GM19372 (cell line): ENCODE measurements at regions not wholly inside any gene's neighbourhood (a gene's known extent, or its start where the extent isn't known, plus 50 kb on each side); places are given as distances from the start of the nearest gene placed in this dataset.

Experiments
- ATAC-seq: cut with Tn5 transposase; IDR thresholded peaks from one replicate; pipeline ENCODE4 v1.9.1; 2021; ENCODE audit warnings: mild to moderate bottlenecking, low read depth, moderate library complexity; ENCODE audit not compliant: unreplicated experiment

GRCh38 chr9:32837551-32838058 lies 54.3 kb downstream of the TMEM215 start:
- ATAC-seq = no peak

- ATAC-seq = peak; percentile 53
Observed at GRCh38 chr9:32839013-32839885, 55.9 kb downstream of the TMEM215 start.

- ATAC-seq = no peak
Observed at GRCh38 chr9:32841314-32841713, 58.0 kb downstream of the TMEM215 start.

- no peak for ATAC-seq
Observed at GRCh38 chr9:32843295-32843694, 60.0 kb downstream of the TMEM215 start.

- ATAC-seq = no peak
Observed at GRCh38 chr9:32844259-32844658, 60.9 kb downstream of the TMEM215 start.

- no peak for ATAC-seq
Observed at GRCh38 chr9:32854271-32854670, 70.9 kb downstream of the TMEM215 start.

- no peak for ATAC-seq
Observed at GRCh38 chr9:32855752-32856151, 72.4 kb downstream of the TMEM215 start.

- no peak for ATAC-seq
Observed at GRCh38 chr9:32863291-32863690, 80.0 kb downstream of the TMEM215 start.

GRCh38 chr9:32864971-32865370 lies 81.6 kb downstream of the TMEM215 start:
- ATAC-seq = no peak

- ATAC-seq = no peak
Observed at GRCh38 chr9:32866273-32866672, 82.9 kb downstream of the TMEM215 start.

- ATAC-seq = no peak
Observed at GRCh38 chr9:32867026-32867425, 83.7 kb downstream of the TMEM215 start.

- no peak for ATAC-seq
Observed at GRCh38 chr9:32867601-32868204, 84.4 kb downstream of the TMEM215 start.

- no peak for ATAC-seq
Observed at GRCh38 chr9:32869404-32869803, 86.1 kb downstream of the TMEM215 start.

GRCh38 chr9:32873131-32873530 lies 89.8 kb downstream of the TMEM215 start:
- ATAC-seq = no peak

GRCh38 chr9:32873553-32873952 lies 90.2 kb downstream of the TMEM215 start:
- ATAC-seq = no peak

- no peak for ATAC-seq
Observed at GRCh38 chr9:32875242-32875641, 91.9 kb downstream of the TMEM215 start.

GRCh38 chr9:32875748-32876147 lies 92.4 kb downstream of the TMEM215 start:
- no peak for ATAC-seq

GRCh38 chr9:32877103-32877502 lies 93.8 kb downstream of the TMEM215 start:
- no peak for ATAC-seq

- no peak for ATAC-seq
Observed at GRCh38 chr9:32877639-32878217, 94.4 kb downstream of the TMEM215 start.

GRCh38 chr9:32879335-32879734 lies 96.0 kb downstream of the TMEM215 start:
- no peak for ATAC-seq

- no peak for ATAC-seq
Observed at GRCh38 chr9:32881948-32882347, 98.6 kb downstream of the TMEM215 start.
